Progenitor cell of endocrine pancreas (in vitro differentiated cells): ENCODE measurements at regions not wholly inside any gene's neighbourhood (a gene's known extent, or its start where the extent isn't known, plus 50 kb on each side); places are given as distances from the start of the nearest gene placed in this dataset.

ENCODE experiments used
- DNase-seq: peaks from one replicate; pipeline ENCODE4 v3.0.0; 2021; ENCODE audit warnings: low spot score; ENCODE audit not compliant: unreplicated experiment
- H3K27ac Mint-ChIP-seq: 2 replicates; pipeline ENCODE4 v1.8.0; 2021; ENCODE audit warnings: mild to moderate bottlenecking, moderate library complexity, mixed read lengths
- H3K27me3 Mint-ChIP-seq: 2 replicates; pipeline ENCODE4 v1.8.0; 2021; ENCODE audit warnings: mixed read lengths
- H3K36me3 Mint-ChIP-seq: 2 replicates; pipeline ENCODE4 v1.8.0; 2022; ENCODE audit warnings: mixed read lengths; ENCODE audit not compliant: insufficient read depth
- H3K4me1 Mint-ChIP-seq: 2 replicates; pipeline ENCODE4 v1.8.0; 2021; ENCODE audit warnings: low read depth, mixed read lengths
- H3K4me3 Mint-ChIP-seq: 2 replicates; pipeline ENCODE4 v1.8.0; 2021; ENCODE audit warnings: low read depth, mild to moderate bottlenecking, moderate library complexity, mixed read lengths
- H3K9me3 Mint-ChIP-seq: 2 replicates; pipeline ENCODE4 v1.8.0; 2021; ENCODE audit warnings: low read depth, mixed read lengths
- TF ChIP-seq, protein P1 (sequence below): fragments of 200-600 bp; sonication (generic); IDR thresholded peaks from one replicate; pipeline ENCODE4 v1.5.0; 2021; ENCODE audit warnings: antibody characterized with exemption, mild to moderate bottlenecking; ENCODE audit not compliant: unreplicated experiment

DNA sequence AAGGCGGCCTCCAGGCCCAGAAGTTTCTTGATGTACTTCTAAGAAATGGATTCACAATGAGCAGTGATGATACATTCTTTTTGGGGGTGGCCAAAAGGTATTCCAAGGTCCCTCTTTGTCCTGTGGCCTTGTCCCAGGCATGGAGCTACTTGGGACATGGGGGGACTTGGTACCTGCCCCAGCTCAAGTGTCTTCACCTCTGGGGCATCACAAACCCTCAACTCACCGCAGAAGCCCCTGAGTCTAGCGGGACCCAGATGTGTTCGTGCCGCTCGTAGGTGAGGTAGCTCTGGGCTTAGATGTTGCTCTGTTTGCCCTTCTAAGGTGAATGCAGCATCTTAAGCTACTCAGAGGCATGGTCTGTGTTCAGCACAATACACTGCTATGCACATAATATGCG lies 338.0 kb upstream of the IRX4 start:
- H3K4me1 Mint-ChIP-seq: peaks cover 1% of the 10 kb centered on the region
- H3K27ac Mint-ChIP-seq: no peak overlapping the region
- H3K4me3 Mint-ChIP-seq: no peak overlapping the region

DNA sequence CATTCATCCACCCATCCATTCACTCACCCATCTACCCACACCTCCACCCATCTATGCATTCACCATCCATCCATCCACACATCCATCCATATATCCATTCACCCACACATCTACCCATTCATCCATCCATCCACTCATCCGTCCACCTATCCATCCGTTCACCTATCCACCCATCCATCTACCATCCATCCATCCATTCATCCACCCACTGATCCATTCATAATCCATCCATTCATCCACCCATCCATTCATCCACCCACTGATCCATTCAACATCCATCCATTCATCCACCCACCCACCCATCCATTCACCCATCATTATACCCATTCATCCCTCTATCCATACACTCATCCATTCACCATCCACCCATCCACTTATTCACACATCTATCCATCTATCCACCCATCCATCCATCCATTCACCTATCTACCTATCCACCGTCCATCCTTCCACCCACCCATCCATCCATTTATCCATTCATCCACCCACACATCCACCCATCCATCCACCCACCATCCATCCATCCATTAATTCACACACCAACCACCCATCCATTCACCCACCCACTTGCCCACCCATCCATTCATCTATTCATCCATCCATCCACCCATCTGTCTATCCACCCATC lies 336.5 kb upstream of the IRX4 start:
- H3K27me3 Mint-ChIP-seq: peaks cover 58% of the 10 kb centered on the region
- peaks cover 1% of the 10 kb centered on the region for H3K4me1 Mint-ChIP-seq
- no peak for DNase-seq
- TF ChIP-seq, protein P1, sequence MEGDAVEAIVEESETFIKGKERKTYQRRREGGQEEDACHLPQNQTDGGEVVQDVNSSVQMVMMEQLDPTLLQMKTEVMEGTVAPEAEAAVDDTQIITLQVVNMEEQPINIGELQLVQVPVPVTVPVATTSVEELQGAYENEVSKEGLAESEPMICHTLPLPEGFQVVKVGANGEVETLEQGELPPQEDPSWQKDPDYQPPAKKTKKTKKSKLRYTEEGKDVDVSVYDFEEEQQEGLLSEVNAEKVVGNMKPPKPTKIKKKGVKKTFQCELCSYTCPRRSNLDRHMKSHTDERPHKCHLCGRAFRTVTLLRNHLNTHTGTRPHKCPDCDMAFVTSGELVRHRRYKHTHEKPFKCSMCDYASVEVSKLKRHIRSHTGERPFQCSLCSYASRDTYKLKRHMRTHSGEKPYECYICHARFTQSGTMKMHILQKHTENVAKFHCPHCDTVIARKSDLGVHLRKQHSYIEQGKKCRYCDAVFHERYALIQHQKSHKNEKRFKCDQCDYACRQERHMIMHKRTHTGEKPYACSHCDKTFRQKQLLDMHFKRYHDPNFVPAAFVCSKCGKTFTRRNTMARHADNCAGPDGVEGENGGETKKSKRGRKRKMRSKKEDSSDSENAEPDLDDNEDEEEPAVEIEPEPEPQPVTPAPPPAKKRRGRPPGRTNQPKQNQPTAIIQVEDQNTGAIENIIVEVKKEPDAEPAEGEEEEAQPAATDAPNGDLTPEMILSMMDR: no peak
- H3K9me3 Mint-ChIP-seq: peaks cover 9% of the 10 kb centered on the region
- no peak overlapping the region for H3K27ac Mint-ChIP-seq
- H3K36me3 Mint-ChIP-seq: no peaks in the 10 kb centered on the region
- no peak overlapping the region for H3K4me3 Mint-ChIP-seq

More for the DNA sequence above, 338.0 kb upstream of the IRX4 start:
- Mint-ChIP-seq H3K36me3 (no peaks in the 10 kb centered on the region), H3K27me3 (peaks cover 55% of the 10 kb centered on the region), H3K9me3 (peaks cover 9% of the 10 kb centered on the region)
- TF ChIP-seq, protein P1: no peak
- no peak for DNase-seq

DNA sequence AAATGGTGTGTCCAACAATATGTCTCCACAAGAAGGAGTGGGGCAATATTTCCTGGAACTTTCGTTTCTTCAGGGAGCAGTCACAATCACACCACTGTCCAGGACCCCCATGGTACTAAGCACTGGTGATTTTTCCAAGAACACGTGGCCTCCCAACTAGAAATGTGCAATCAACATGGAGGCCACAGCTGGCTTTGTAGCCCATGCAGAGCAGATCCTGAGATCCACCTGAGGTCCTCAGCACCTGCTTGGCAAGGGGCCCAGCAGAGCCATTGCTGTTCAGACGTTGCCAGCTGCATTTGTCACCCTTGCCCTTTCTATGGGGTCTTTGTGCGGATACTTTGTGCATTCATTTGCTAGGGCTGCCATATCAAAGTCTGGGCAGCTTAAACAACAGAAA lies 334.5 kb upstream of the IRX4 start:
- Mint-ChIP-seq H3K4me1 (no peaks in the 10 kb centered on the region), H3K27me3 (peaks cover 59% of the 10 kb centered on the region), H3K9me3 (peaks cover 9% of the 10 kb centered on the region), H3K4me3 (no peak overlapping the region), H3K27ac (no peak overlapping the region), H3K36me3 (no peaks in the 10 kb centered on the region)
- TF ChIP-seq, protein P1: no peak
- DNase-seq: no peak

DNA sequence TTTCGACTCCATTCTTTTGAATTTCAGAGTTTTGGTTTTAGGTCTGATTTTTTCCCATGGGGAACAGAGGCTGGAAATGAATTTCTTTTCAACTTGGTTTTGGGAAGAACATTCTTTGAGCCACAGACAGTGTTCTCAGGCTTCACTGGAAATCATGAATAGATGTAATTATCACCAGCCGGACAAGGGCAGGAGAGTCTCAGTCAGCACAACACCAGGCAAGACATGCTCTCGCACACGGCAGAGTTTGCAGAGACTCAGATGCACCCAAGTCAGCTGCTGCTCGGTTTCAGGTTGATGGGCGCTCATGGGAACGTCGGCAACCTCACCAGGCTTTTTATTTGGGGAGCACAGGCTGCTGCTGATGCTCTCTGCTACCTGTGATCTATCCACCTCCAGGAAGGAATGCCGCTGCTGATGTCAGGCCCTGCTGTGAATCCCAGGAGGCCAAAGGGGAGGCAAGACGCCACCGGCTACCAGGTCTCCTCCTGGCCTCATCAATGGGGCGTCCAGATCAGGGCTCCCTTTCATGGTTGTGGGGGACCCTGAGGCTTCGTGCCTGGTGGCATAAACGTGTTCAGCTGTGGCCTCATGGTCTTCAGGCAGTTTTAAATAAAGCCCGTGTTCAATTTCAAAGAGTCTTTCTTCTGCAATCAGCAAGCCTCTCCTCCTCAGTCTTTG lies 332.3 kb upstream of the IRX4 start:
- H3K27ac Mint-ChIP-seq: no peak overlapping the region
- no peak for DNase-seq
- no peaks in the 10 kb centered on the region for H3K4me1 Mint-ChIP-seq
- peaks cover 66% of the 10 kb centered on the region for H3K27me3 Mint-ChIP-seq
- TF ChIP-seq, protein P1: no peak
- H3K4me3 Mint-ChIP-seq: no peak overlapping the region
- H3K36me3 Mint-ChIP-seq: no peaks in the 10 kb centered on the region
- peaks cover 9% of the 10 kb centered on the region for H3K9me3 Mint-ChIP-seq

DNA sequence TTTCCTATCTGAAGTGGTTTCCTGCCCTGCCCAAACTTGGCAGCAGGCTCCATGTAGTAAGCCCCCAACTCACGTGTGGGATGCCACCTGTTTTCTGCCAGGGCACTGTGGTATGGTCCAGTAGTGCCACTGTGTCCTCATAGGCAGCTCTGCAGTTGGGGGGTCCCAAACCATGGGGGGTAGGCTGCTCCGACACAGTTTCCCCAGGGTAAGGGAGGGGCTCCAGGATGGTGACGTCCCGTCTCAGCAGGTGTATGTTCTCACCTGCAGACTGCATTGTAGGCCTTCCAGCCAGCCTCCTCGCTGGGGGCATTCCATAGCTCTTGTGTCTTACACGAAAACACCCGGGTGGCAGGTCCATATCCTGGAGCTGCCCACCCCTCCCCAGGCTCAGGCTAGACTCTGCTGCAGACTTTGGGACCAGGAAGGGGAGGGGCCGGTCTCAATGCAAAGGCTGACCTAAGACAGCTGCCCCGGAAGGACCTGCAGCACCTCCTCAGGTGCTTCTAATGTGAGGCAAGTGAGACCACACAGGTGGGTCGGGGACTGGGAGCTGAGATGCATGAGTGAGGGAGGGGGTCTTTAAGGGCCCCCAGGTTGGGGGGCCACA lies 330.5 kb upstream of the IRX4 start:
- TF ChIP-seq, protein P1: no peak
- DNase-seq: no peak
- H3K4me1 Mint-ChIP-seq: no peaks in the 10 kb centered on the region
- H3K27me3 Mint-ChIP-seq: peaks cover 56% of the 10 kb centered on the region
- no peak overlapping the region for H3K27ac Mint-ChIP-seq
- no peak overlapping the region for H3K4me3 Mint-ChIP-seq
- no peaks in the 10 kb centered on the region for H3K36me3 Mint-ChIP-seq
- no peaks in the 10 kb centered on the region for H3K9me3 Mint-ChIP-seq
